ENCODE measurements at regions not wholly inside any gene's neighbourhood (a gene's known extent, or its start where the extent isn't known, plus 50 kb on each side); places are given as distances from the start of the nearest gene placed in this dataset.

- Histone ChIP-seq H3K9ac (ENCODE audit: low read length in 5 of 5) (no peak overlapping the region), H3K36me3 (ENCODE audit: control insufficient read depth in 5 of 5, insufficient read depth in 5 of 5, low read length in 5 of 5) (no peaks in the 10 kb centered on the region), H3K9me3 (ENCODE audit: control insufficient read depth in 5 of 5, low read length in 5 of 5) (no peaks in the 10 kb centered on the region), H3K27me3 (ENCODE audit: control insufficient read depth in 5 of 5, insufficient read depth in 4 of 5, low read length in 5 of 5) (peaks cover 0 to 3% (median 0%) of the 10 kb centered on the region in 5 donors), H3K4me1 (ENCODE audit: control insufficient read depth in 5 of 5, insufficient read depth in 5 of 5, low read length in 5 of 5) (peaks cover 0 to 7% (median 6%) of the 10 kb centered on the region in 5 donors), H3K4me3 (ENCODE audit: low read depth in 1 of 5, low read length in 5 of 5) (no peak overlapping the region), H3K27ac (ENCODE audit: low read depth, low read length) (no peak overlapping the region)
Measured at GRCh38 chr12:114765960-114766691, 82.2 kb upstream of the TBX3 start.

- Histone ChIP-seq H3K9me3 (ENCODE audit: control insufficient read depth in 5 of 5, low read length in 5 of 5) (no peaks in the 10 kb centered on the region), H3K36me3 (ENCODE audit: control insufficient read depth in 5 of 5, insufficient read depth in 5 of 5, low read length in 5 of 5) (no peaks in the 10 kb centered on the region), H3K9ac (ENCODE audit: low read length in 5 of 5) (no peak overlapping the region), H3K27me3 (ENCODE audit: control insufficient read depth in 5 of 5, insufficient read depth in 4 of 5, low read length in 5 of 5) (peaks cover 0 to 3% (median 0%) of the 10 kb centered on the region in 5 donors), H3K4me1 (ENCODE audit: control insufficient read depth in 5 of 5, insufficient read depth in 5 of 5, low read length in 5 of 5) (peaks cover 0 to 7% (median 6%) of the 10 kb centered on the region in 5 donors), H3K27ac (ENCODE audit: low read depth, low read length) (no peak overlapping the region), H3K4me3 (ENCODE audit: low read depth in 1 of 5, low read length in 5 of 5) (no peak overlapping the region)
Measured at GRCh38 chr12:114764510-114764909, 80.5 kb upstream of the TBX3 start.

- H3K36me3 ChIP-seq (ENCODE audit: control insufficient read depth in 5 of 5, insufficient read depth in 5 of 5, low read length in 5 of 5), result no peaks in the 10 kb centered on the region
- H3K27me3 ChIP-seq (ENCODE audit: control insufficient read depth in 5 of 5, insufficient read depth in 4 of 5, low read length in 5 of 5), result peaks cover 0 to 3% (median 0%) of the 10 kb centered on the region in 5 donors
- no peak overlapping the region for H3K27ac ChIP-seq (ENCODE audit: low read depth, low read length)
- peak overlapping the region in 3 of 5 donors; percentile 8 to 16 (median 14) for H3K4me3 ChIP-seq (ENCODE audit: low read depth in 1 of 5, low read length in 5 of 5)
- no peak overlapping the region for H3K9ac ChIP-seq (ENCODE audit: low read length in 5 of 5)
- no peaks in the 10 kb centered on the region for H3K9me3 ChIP-seq (ENCODE audit: control insufficient read depth in 5 of 5, low read length in 5 of 5)
- H3K4me1 ChIP-seq (ENCODE audit: control insufficient read depth in 5 of 5, insufficient read depth in 5 of 5, low read length in 5 of 5), result peaks cover 0 to 7% (median 6%) of the 10 kb centered on the region in 5 donors
Measured at GRCh38 chr12:114762490-114763110, 78.6 kb upstream of the TBX3 start.

- H3K9me3 ChIP-seq (ENCODE audit: control insufficient read depth in 5 of 5, low read length in 5 of 5), result no peaks in the 10 kb centered on the region
- H3K9ac ChIP-seq (ENCODE audit: low read length in 5 of 5), result no peak overlapping the region
- no peaks in the 10 kb centered on the region for H3K36me3 ChIP-seq (ENCODE audit: control insufficient read depth in 5 of 5, insufficient read depth in 5 of 5, low read length in 5 of 5)
- peaks cover 0 to 7% (median 6%) of the 10 kb centered on the region in 5 donors for H3K4me1 ChIP-seq (ENCODE audit: control insufficient read depth in 5 of 5, insufficient read depth in 5 of 5, low read length in 5 of 5)
- H3K27me3 ChIP-seq (ENCODE audit: control insufficient read depth in 5 of 5, insufficient read depth in 4 of 5, low read length in 5 of 5), result peaks cover 0 to 3% (median 0%) of the 10 kb centered on the region in 5 donors
- no peak overlapping the region for H3K4me3 ChIP-seq (ENCODE audit: low read depth in 1 of 5, low read length in 5 of 5)
- H3K27ac ChIP-seq (ENCODE audit: low read depth, low read length), result no peak overlapping the region
Measured at GRCh38 chr12:114760151-114760877, 76.3 kb upstream of the TBX3 start.

GRCh38 chr12:114759635-114760034 is 75.7 kb upstream of the TBX3 start:
- peaks cover 0 to 3% (median 0%) of the 10 kb centered on the region in 5 donors for H3K27me3 ChIP-seq (ENCODE audit: control insufficient read depth in 5 of 5, insufficient read depth in 4 of 5, low read length in 5 of 5)
- no peaks in the 10 kb centered on the region for H3K9me3 ChIP-seq (ENCODE audit: control insufficient read depth in 5 of 5, low read length in 5 of 5)
- peaks cover 0 to 7% (median 6%) of the 10 kb centered on the region in 5 donors for H3K4me1 ChIP-seq (ENCODE audit: control insufficient read depth in 5 of 5, insufficient read depth in 5 of 5, low read length in 5 of 5)
- no peak overlapping the region for H3K27ac ChIP-seq (ENCODE audit: low read depth, low read length)
- no peaks in the 10 kb centered on the region for H3K36me3 ChIP-seq (ENCODE audit: control insufficient read depth in 5 of 5, insufficient read depth in 5 of 5, low read length in 5 of 5)
- H3K4me3 ChIP-seq (ENCODE audit: low read depth in 1 of 5, low read length in 5 of 5), result no peak overlapping the region
- no peak overlapping the region for H3K9ac ChIP-seq (ENCODE audit: low read length in 5 of 5)

- no peak overlapping the region for H3K4me3 ChIP-seq (ENCODE audit: low read depth in 1 of 5, low read length in 5 of 5)
- H3K36me3 ChIP-seq (ENCODE audit: control insufficient read depth in 5 of 5, insufficient read depth in 5 of 5, low read length in 5 of 5), result no peaks in the 10 kb centered on the region
- H3K9ac ChIP-seq (ENCODE audit: low read length in 5 of 5), result no peak overlapping the region
- no peaks in the 10 kb centered on the region for H3K9me3 ChIP-seq (ENCODE audit: control insufficient read depth in 5 of 5, low read length in 5 of 5)
- peaks cover 0 to 3% (median 0%) of the 10 kb centered on the region in 5 donors for H3K27me3 ChIP-seq (ENCODE audit: control insufficient read depth in 5 of 5, insufficient read depth in 4 of 5, low read length in 5 of 5)
- peaks cover 0 to 6% (median 5%) of the 10 kb centered on the region in 5 donors for H3K4me1 ChIP-seq (ENCODE audit: control insufficient read depth in 5 of 5, insufficient read depth in 5 of 5, low read length in 5 of 5)
- H3K27ac ChIP-seq (ENCODE audit: low read depth, low read length), result no peak overlapping the region
Measured at GRCh38 chr12:114757684-114758325, 73.8 kb upstream of the TBX3 start.

GRCh38 chr12:114752217-114752616 is 68.2 kb upstream of the TBX3 start:
- no peak overlapping the region for H3K9ac ChIP-seq (ENCODE audit: low read length in 5 of 5)
- no peaks in the 10 kb centered on the region for H3K36me3 ChIP-seq (ENCODE audit: control insufficient read depth in 5 of 5, insufficient read depth in 5 of 5, low read length in 5 of 5)
- no peak overlapping the region for H3K4me3 ChIP-seq (ENCODE audit: low read depth in 1 of 5, low read length in 5 of 5)
- H3K27me3 ChIP-seq (ENCODE audit: control insufficient read depth in 5 of 5, insufficient read depth in 4 of 5, low read length in 5 of 5), result peaks cover 0 to 3% (median 0%) of the 10 kb centered on the region in 5 donors
- no peaks in the 10 kb centered on the region for H3K9me3 ChIP-seq (ENCODE audit: control insufficient read depth in 5 of 5, low read length in 5 of 5)
- no peak overlapping the region for H3K27ac ChIP-seq (ENCODE audit: low read depth, low read length)
- H3K4me1 ChIP-seq (ENCODE audit: control insufficient read depth in 5 of 5, insufficient read depth in 5 of 5, low read length in 5 of 5), result no peaks in the 10 kb centered on the region

GRCh38 chr12:114751712-114752111 is 67.7 kb upstream of the TBX3 start:
- H3K9ac ChIP-seq (ENCODE audit: low read length in 5 of 5), result no peak overlapping the region
- H3K27me3 ChIP-seq (ENCODE audit: control insufficient read depth in 5 of 5, insufficient read depth in 4 of 5, low read length in 5 of 5), result peaks cover 0 to 3% (median 0%) of the 10 kb centered on the region in 5 donors
- H3K27ac ChIP-seq (ENCODE audit: low read depth, low read length), result no peak overlapping the region
- H3K9me3 ChIP-seq (ENCODE audit: control insufficient read depth in 5 of 5, low read length in 5 of 5), result no peaks in the 10 kb centered on the region
- H3K4me3 ChIP-seq (ENCODE audit: low read depth in 1 of 5, low read length in 5 of 5), result no peak overlapping the region
- H3K4me1 ChIP-seq (ENCODE audit: control insufficient read depth in 5 of 5, insufficient read depth in 5 of 5, low read length in 5 of 5), result no peaks in the 10 kb centered on the region
- no peaks in the 10 kb centered on the region for H3K36me3 ChIP-seq (ENCODE audit: control insufficient read depth in 5 of 5, insufficient read depth in 5 of 5, low read length in 5 of 5)

- Histone ChIP-seq H3K9ac (ENCODE audit: low read length in 5 of 5) (no peak overlapping the region), H3K27ac (ENCODE audit: low read depth, low read length) (no peak overlapping the region), H3K27me3 (ENCODE audit: control insufficient read depth in 5 of 5, insufficient read depth in 4 of 5, low read length in 5 of 5) (peaks cover 0 to 3% (median 0%) of the 10 kb centered on the region in 5 donors), H3K4me3 (ENCODE audit: low read depth in 1 of 5, low read length in 5 of 5) (no peak overlapping the region), H3K4me1 (ENCODE audit: control insufficient read depth in 5 of 5, insufficient read depth in 5 of 5, low read length in 5 of 5) (no peaks in the 10 kb centered on the region), H3K9me3 (ENCODE audit: control insufficient read depth in 5 of 5, low read length in 5 of 5) (no peaks in the 10 kb centered on the region), H3K36me3 (ENCODE audit: control insufficient read depth in 5 of 5, insufficient read depth in 5 of 5, low read length in 5 of 5) (no peaks in the 10 kb centered on the region)
Measured at GRCh38 chr12:114750917-114751316, 66.9 kb upstream of the TBX3 start.
